WTC11 (cell line): ENCODE measurements at regions not wholly inside any gene's neighbourhood (a gene's known extent, or its start where the extent isn't known, plus 50 kb on each side); places are given as distances from the start of the nearest gene placed in this dataset.

Source experiments
- ATAC-seq: fragments of 200-7000 bp; cut with Tn5 transposase; 2 replicates; pipeline ENCODE4 v1.10.0; 2021; ENCODE audit warnings: mild to moderate bottlenecking, moderate library complexity
- CTCF ChIA-PET: fragments of 300-600 bp; sonication (Branson Sonifier 250); formaldehyde crosslinking; loops from one replicate; lab custom pipeline; 2021; ENCODE audit warnings: antibody characterized with exemption; lab: Charles Lee
- POLR2A ChIA-PET: fragments of 350-600 bp; sonication (Branson Sonifier 250); formaldehyde crosslinking; loops from one replicate; lab custom pipeline; 2021; ENCODE audit warnings: antibody characterized with exemption; lab: Charles Lee
- DNase-seq: peaks from one replicate; pipeline ENCODE4 v3.0.0; 2021; ENCODE audit warnings: low spot score
- H3K27ac Mint-ChIP-seq: 2 replicates; pipeline ENCODE4 v1.8.0; 2021; ENCODE audit warnings: mixed read lengths
- H3K27me3 Mint-ChIP-seq: 2 replicates; pipeline ENCODE4 v1.8.0; 2021; ENCODE audit warnings: low read depth, mild to moderate bottlenecking, moderate library complexity, mixed read lengths
- H3K36me3 Mint-ChIP-seq: 2 replicates; pipeline ENCODE4 v1.8.0; 2021; ENCODE audit warnings: mixed read lengths
- H3K4me1 Mint-ChIP-seq: 2 replicates; pipeline ENCODE4 v1.8.0; 2022; ENCODE audit warnings: mixed read lengths
- H3K4me3 Mint-ChIP-seq: 2 replicates; pipeline ENCODE4 v1.8.0; 2021; ENCODE audit warnings: mild to moderate bottlenecking, moderate library complexity, mixed read lengths
- H3K9me3 Mint-ChIP-seq: 2 replicates; pipeline ENCODE4 v1.8.0; 2021; ENCODE audit warnings: mixed read lengths
- ATF1 ChIP-seq: sonication (generic); formaldehyde crosslinking; IDR thresholded peaks from 2 replicates; pipeline ENCODE4 v1.8.1; 2023; ENCODE audit warnings: mild to moderate bottlenecking, moderate library complexity, missing genetic modification reagents
- ATF2 ChIP-seq: sonication (generic); formaldehyde crosslinking; IDR thresholded peaks from 2 replicates; pipeline ENCODE4 v1.8.1; 2022; ENCODE audit warnings: low read depth, missing genetic modification reagents, borderline replicate concordance
- CBFB ChIP-seq: sonication (generic); formaldehyde crosslinking; IDR thresholded peaks from 2 replicates; pipeline ENCODE4 v1.8.1; 2022; ENCODE audit warnings: mild to moderate bottlenecking, low read depth, missing genetic modification reagents
- CTCF ChIP-seq: fragments of 200-600 bp; IDR thresholded peaks from 2 replicates; pipeline ENCODE4 v1.8.0; 2022; ENCODE audit warnings: antibody characterized with exemption
- E2F1 ChIP-seq: sonication (generic); formaldehyde crosslinking; IDR thresholded peaks from 2 replicates; pipeline ENCODE4 v1.8.0; 2022; ENCODE audit warnings: mild to moderate bottlenecking, missing genetic modification reagents
- FOXP1 ChIP-seq: sonication (generic); formaldehyde crosslinking; IDR thresholded peaks from 2 replicates; pipeline ENCODE4 v1.8.0; 2022; ENCODE audit warnings: missing genetic modification reagents, mild to moderate bottlenecking, moderate library complexity, borderline replicate concordance
- KAT7 ChIP-seq: sonication (generic); formaldehyde crosslinking; IDR thresholded peaks from 2 replicates; pipeline ENCODE4 v1.8.1; 2023; ENCODE audit warnings: missing genetic modification reagents, mild to moderate bottlenecking, borderline replicate concordance
- MAX ChIP-seq: sonication (generic); formaldehyde crosslinking; IDR thresholded peaks from 2 replicates; pipeline ENCODE4 v1.8.0; 2022; ENCODE audit warnings: mild to moderate bottlenecking, missing genetic modification reagents
- NR1H2 ChIP-seq: sonication (generic); formaldehyde crosslinking; IDR thresholded peaks from 2 replicates; pipeline ENCODE4 v1.9.0; 2021; ENCODE audit warnings: mild to moderate bottlenecking, moderate library complexity, missing genetic modification reagents
- RORB ChIP-seq: fragments of 250-450 bp; sonication (Bioruptor Pico); IDR thresholded peaks from 2 replicates; pipeline ENCODE4 v1.9.0; 2021; ENCODE audit warnings: mild to moderate bottlenecking
- USF2 ChIP-seq: sonication (generic); formaldehyde crosslinking; IDR thresholded peaks from 2 replicates; pipeline ENCODE4 v1.8.1; 2023; ENCODE audit warnings: mild to moderate bottlenecking, missing genetic modification reagents, moderate library complexity
- ZBTB21 ChIP-seq: sonication (generic); formaldehyde crosslinking; IDR thresholded peaks from 2 replicates; pipeline ENCODE4 v1.8.1; 2023; ENCODE audit warnings: mild to moderate bottlenecking, missing genetic modification reagents, borderline replicate concordance
- ZNF263 ChIP-seq: sonication (generic); formaldehyde crosslinking; IDR thresholded peaks from 2 replicates; pipeline ENCODE4 v1.8.1; 2022; ENCODE audit warnings: low read depth, mild to moderate bottlenecking, moderate library complexity, missing genetic modification reagents
- ZNF512 ChIP-seq: sonication (generic); formaldehyde crosslinking; IDR thresholded peaks from 2 replicates; pipeline ENCODE4 v1.8.1; 2022; ENCODE audit warnings: missing genetic modification reagents, borderline replicate concordance

- Mint-ChIP-seq H3K36me3 (no peaks in the 10 kb centered on the region), H3K4me3 (no peak overlapping the region), H3K27ac (no peak overlapping the region), H3K27me3 (no peaks in the 10 kb centered on the region), H3K9me3 (0 out of 2 replicates have a peak, but pooled peaks cover 4% of the 10 kb centered on the region), H3K4me1 (no peaks in the 10 kb centered on the region)
- no peak for TF ChIP-seq E2F1 (CRISPR knock-in tag)
- no peak for TF ChIP-seq RORB (CRISPR knock-in tag)
- CTCF ChIA-PET, result no interaction called here
- ATAC-seq, result no peak
- POLR2A ChIA-PET, result no interaction called here
- DNase-seq, result no peak
These were observed 811.4 kb downstream of the USP25 start for GRCh38 chr21:16540966-16541727.

GRCh38 chr21:16550118-16550517, 820.3 kb downstream of the USP25 start:
- POLR2A ChIA-PET, result no interaction called here
- Mint-ChIP-seq H3K4me1 (peaks cover 28% of the 10 kb centered on the region), H3K4me3 (no peak overlapping the region), H3K9me3 (no peaks in the 10 kb centered on the region), H3K27me3 (no peaks in the 10 kb centered on the region)
- ATAC-seq, result no peak
- TF ChIP-seq NR1H2 (CRISPR knock-in tag) (no peak), KAT7 (CRISPR knock-in tag) (no peak), MAX (CRISPR knock-in tag) (no peak), FOXP1 (no peak), CBFB (CRISPR knock-in tag) (no peak), ZNF263 (CRISPR knock-in tag) (no peak), CTCF (no peak), ATF2 (CRISPR knock-in tag) (no peak), ZNF512 (CRISPR knock-in tag) (no peak), ATF1 (CRISPR knock-in tag) (no peak), ZBTB21 (CRISPR knock-in tag) (no peak), USF2 (no peak)
- TF ChIP-seq, all 79 proteins: peak for 0
- DNase-seq, result no peak
- Mint-ChIP-seq H3K36me3 (no peaks in the 10 kb centered on the region), H3K27ac (no peak overlapping the region)
- CTCF ChIA-PET, result no interaction called here
